Chondrocyte (in vitro differentiated cells): ENCODE measurements at regions not wholly inside any gene's neighbourhood (a gene's known extent, or its start where the extent isn't known, plus 50 kb on each side); places are given as distances from the start of the nearest gene placed in this dataset.

Experiments
- DNase-seq: peaks from one replicate; pipeline ENCODE4 v3.0.0; 2021; ENCODE audit warnings: mixed read lengths, low spot score
- H3K27ac Mint-ChIP-seq: one replicate; pipeline ENCODE4 v1.8.0; 2021; ENCODE audit warnings: mild to moderate bottlenecking, moderate library complexity, mixed read lengths; ENCODE audit not compliant: unreplicated experiment
- H3K27me3 Mint-ChIP-seq: 2 replicates; pipeline ENCODE4 v1.8.0; 2021; ENCODE audit warnings: low read depth, mixed read lengths
- H3K36me3 Mint-ChIP-seq: 2 replicates; pipeline ENCODE4 v1.8.0; 2021; ENCODE audit warnings: low read depth, mixed read lengths
- H3K4me1 Mint-ChIP-seq: 2 replicates; pipeline ENCODE4 v1.8.0; 2021; ENCODE audit warnings: low read depth, mild to moderate bottlenecking, mixed read lengths
- H3K4me3 Mint-ChIP-seq: one replicate; pipeline ENCODE4 v1.8.0; 2021; ENCODE audit warnings: mild to moderate bottlenecking, moderate library complexity, mixed read lengths; ENCODE audit not compliant: unreplicated experiment
- H3K9me3 Mint-ChIP-seq: 2 replicates; pipeline ENCODE4 v1.8.0; 2021; ENCODE audit warnings: low read depth, mixed read lengths
- CTCF ChIP-seq: fragments of 200-600 bp; sonication (generic); IDR thresholded peaks from 2 replicates; pipeline ENCODE4 v1.5.0; 2021; ENCODE audit warnings: antibody characterized with exemption, mild to moderate bottlenecking, moderate library complexity

- TF ChIP-seq CTCF, result no peak
- DNase-seq, result no peak
- peaks cover 2% of the 10 kb centered on the region for H3K27me3 Mint-ChIP-seq
- H3K27ac Mint-ChIP-seq, result no peak overlapping the region
- no peaks in the 10 kb centered on the region for H3K36me3 Mint-ChIP-seq
- H3K4me3 Mint-ChIP-seq, result no peak overlapping the region
- H3K9me3 Mint-ChIP-seq, result peaks cover 6% of the 10 kb centered on the region
- H3K4me1 Mint-ChIP-seq, result no peaks in the 10 kb centered on the region
Observed at GRCh38 chr5:75894482-75894881, 177.2 kb upstream of the POC5 start.

GRCh38 chr5:75891736-75892135 lies 174.5 kb upstream of the POC5 start:
- TF ChIP-seq CTCF, result no peak
- Mint-ChIP-seq H3K4me1 (no peaks in the 10 kb centered on the region), H3K36me3 (no peaks in the 10 kb centered on the region), H3K4me3 (no peak overlapping the region), H3K27me3 (peaks cover 2% of the 10 kb centered on the region), H3K9me3 (peaks cover 3% of the 10 kb centered on the region), H3K27ac (no peak overlapping the region)
- DNase-seq, result no peak

GRCh38 chr5:75891020-75891419 lies 173.8 kb upstream of the POC5 start:
- DNase-seq, result no peak
- Mint-ChIP-seq H3K27me3 (peaks cover 2% of the 10 kb centered on the region), H3K4me3 (no peak overlapping the region), H3K27ac (no peak overlapping the region), H3K9me3 (peaks cover 3% of the 10 kb centered on the region), H3K4me1 (peaks cover 2% of the 10 kb centered on the region), H3K36me3 (no peaks in the 10 kb centered on the region)
- no peak for TF ChIP-seq CTCF

GRCh38 chr5:75890546-75890945 lies 173.3 kb upstream of the POC5 start:
- peaks cover 2% of the 10 kb centered on the region for H3K27me3 Mint-ChIP-seq
- H3K9me3 Mint-ChIP-seq, result peaks cover 3% of the 10 kb centered on the region
- TF ChIP-seq CTCF, result no peak
- H3K27ac Mint-ChIP-seq, result no peak overlapping the region
- peaks cover 2% of the 10 kb centered on the region for H3K4me1 Mint-ChIP-seq
- DNase-seq, result no peak
- no peak overlapping the region for H3K4me3 Mint-ChIP-seq
- H3K36me3 Mint-ChIP-seq, result no peaks in the 10 kb centered on the region

- no peak overlapping the region for H3K27ac Mint-ChIP-seq
- no peaks in the 10 kb centered on the region for H3K36me3 Mint-ChIP-seq
- no peaks in the 10 kb centered on the region for H3K9me3 Mint-ChIP-seq
- no peak for TF ChIP-seq CTCF
- H3K4me1 Mint-ChIP-seq, result peaks cover 2% of the 10 kb centered on the region
- no peak overlapping the region for H3K4me3 Mint-ChIP-seq
- H3K27me3 Mint-ChIP-seq, result no peaks in the 10 kb centered on the region
- no peak for DNase-seq
Observed at GRCh38 chr5:75886706-75887105, 169.5 kb upstream of the POC5 start.
